ENCODE measurements at regions not wholly inside any gene's neighbourhood (a gene's known extent, or its start where the extent isn't known, plus 50 kb on each side); places are given as distances from the start of the nearest gene placed in this dataset.
"Not testable (repeated sequence)": the region's sequence is repeated elsewhere in the genome, so short reads cannot be mapped to it uniquely, and the experiment has no call there.

DNA sequence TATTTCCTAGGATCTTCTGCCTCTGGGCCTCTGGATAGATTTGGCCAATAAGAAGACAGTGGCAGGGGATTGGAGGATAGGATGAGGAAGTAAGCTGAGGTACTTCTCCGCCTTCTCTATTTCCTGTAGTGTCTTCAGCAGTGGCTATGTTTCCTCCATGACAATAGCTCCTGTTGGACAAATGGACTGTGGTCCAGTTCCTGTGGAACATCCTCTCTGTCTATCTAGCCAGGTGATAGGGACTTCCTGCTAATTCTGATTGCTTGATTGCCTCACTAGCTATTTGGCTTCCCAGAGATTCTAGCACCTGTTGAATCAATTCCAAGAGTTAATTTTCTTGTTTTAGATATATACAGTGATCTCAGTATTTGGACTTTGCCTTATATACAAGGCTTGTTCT, 456.2 kb upstream of the NECTIN3 start:
- DNase-seq (ENCODE audit: low spot score) = no peak
- intact Hi-C loops (cut with DNase I) = no loop called here

DNA sequence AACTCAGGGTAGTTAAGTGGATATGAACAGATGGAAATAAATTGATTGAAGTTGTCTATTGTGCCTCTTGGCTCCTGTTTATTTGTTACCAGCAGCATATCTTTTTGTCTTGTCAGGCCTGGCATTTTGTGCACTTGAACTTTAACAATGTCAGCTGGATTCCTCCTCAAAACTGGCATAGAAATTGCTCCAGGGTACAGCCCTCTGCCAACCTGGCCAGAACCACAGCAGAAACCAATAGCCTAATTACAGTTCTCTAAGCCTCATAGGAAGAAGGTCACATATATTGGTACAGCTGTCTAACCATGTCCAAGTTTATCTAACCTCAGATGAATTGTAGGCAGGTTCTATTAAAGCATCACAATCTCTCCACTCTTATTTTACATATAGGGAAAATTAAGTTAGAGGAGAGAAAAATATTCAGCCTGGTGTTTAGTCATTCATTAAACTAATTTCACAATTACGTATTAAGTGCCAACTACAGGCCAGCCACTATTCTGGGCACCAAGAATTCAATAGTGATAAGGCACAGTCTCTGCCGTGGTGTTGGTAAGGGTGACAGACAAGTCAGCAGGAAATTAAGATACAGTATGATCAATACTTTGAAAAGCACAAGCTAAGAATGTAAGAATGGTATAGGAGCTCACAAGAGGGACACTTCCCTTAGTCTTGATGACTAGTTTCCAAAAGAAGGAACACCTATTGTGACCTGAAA, 452.9 kb upstream of the NECTIN3 start:
- intact Hi-C loops (cut with DNase I) = no loop called here
- no peak for DNase-seq (ENCODE audit: low spot score)

DNA sequence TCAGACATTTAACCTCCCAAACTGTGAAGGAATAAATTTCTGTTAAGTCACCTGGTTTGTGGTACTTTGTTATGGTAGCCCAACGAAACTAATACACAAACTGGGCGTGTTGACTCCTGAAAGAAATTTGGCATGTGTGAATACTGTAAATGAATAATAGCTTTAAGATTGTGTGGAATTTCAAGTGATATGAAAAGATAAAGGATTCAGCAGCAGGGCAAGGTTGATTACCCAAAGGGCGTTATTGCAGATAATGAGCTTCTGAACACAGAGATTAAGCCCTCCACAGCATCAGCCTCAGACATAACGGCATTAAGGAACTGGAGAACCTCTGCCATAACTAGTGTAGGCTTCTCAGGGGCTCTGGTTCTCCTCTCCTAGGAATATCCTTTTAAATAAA, 451.5 kb upstream of the NECTIN3 start:
- no peak for DNase-seq (ENCODE audit: low spot score)

DNA sequence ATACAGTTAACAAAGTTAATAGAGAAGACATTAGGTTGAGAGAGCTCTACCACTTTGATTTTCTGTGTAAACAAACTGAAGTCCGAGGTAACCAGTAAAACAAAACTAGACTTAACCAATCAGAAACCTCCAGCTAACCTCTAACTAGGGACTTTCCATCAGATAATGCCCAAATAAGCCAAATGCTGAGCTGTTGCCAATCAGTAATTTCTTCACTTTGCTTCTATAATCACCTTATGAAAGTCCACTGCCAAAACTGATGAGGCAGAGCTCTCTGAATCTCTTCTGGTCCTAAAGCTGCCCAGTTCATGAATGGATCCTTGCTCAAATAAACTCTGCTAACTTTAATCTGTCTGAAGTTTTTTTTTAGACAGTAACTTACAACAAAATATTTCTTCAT, 448.0 kb upstream of the NECTIN3 start:
- no peak for DNase-seq (ENCODE audit: low spot score)

More for the DNA sequence above, 451.5 kb upstream of the NECTIN3 start:
- intact Hi-C loops (cut with DNase I) = no loop called here

DNA sequence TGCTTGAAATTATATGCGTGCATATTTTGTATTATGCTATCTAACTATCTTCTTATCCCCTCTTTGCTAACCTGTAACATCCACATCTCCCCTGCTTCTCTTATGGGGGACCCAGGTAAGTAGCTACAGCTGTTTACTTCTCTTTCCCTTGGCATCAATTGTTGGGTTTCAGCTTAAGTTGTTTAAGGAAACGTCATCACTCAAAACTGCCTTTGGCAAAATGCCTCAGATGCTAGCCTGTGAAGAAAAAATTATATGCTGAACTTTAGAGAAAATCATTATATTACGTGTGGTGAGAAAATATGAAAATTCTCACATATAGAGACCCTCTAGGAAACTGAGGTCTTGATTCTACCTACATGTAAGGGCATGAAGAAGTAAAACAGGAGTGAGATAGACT, 447.0 kb upstream of the NECTIN3 start:
- DNase-seq (ENCODE audit: low spot score) = no peak
- intact Hi-C loops (cut with DNase I) = no loop called here

More for the DNA sequence above, 448.0 kb upstream of the NECTIN3 start:
- intact Hi-C loops (cut with DNase I) = no loop called here

DNA sequence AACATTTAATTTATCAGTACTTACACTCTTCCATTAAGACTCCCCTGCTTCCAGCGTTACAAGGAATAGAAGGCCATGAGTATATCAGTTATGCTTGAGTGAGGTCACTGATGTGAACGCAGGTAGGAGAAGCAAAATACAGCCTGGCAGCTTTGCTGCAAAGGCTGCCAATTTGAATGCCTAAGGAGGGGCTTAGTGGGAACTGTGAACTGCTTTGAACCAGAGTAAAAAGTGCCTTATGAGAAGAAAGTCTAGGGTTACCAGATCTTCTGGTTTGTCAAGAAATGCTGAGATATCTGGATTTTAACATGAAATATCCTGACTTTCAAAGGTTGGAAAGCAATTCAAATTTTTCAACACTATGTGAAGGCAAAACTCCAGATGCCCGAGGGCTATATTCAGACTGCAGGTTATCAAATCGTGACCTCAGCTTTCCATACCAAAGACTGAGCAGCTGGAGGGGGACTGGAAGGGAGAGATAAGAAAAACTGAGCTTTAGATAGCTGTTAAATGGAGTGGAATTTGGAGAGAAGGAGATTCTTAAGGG, 446.3 kb upstream of the NECTIN3 start:
- DNase-seq (ENCODE audit: low spot score) = no peak
- intact Hi-C loops (cut with DNase I) = no loop called here

DNA sequence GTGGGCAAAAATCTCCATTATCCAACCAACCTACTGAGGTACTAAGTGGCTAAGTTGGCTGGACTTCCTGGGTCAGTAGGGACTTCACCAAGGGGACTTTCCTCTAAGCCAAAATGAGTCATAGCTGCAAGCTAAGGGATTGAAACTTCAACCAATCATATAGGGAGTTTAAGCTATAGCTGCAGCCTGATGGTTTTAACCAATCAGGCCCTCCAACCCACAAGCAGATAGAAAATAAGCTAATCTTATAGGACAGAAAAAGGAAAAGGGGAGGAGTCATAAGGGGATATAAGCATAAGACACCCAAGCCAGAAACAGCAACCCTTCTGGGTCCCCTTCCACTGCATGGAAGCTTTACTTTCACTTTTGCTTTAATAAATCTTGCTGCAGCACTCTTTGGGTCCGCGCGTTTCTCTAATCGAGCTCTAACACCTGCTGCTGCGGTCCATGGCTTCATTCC, 444.9 kb upstream of the NECTIN3 start:
- DNase-seq (ENCODE audit: low spot score); intact Hi-C loops (cut with DNase I): not testable (repeated sequence)

DNA sequence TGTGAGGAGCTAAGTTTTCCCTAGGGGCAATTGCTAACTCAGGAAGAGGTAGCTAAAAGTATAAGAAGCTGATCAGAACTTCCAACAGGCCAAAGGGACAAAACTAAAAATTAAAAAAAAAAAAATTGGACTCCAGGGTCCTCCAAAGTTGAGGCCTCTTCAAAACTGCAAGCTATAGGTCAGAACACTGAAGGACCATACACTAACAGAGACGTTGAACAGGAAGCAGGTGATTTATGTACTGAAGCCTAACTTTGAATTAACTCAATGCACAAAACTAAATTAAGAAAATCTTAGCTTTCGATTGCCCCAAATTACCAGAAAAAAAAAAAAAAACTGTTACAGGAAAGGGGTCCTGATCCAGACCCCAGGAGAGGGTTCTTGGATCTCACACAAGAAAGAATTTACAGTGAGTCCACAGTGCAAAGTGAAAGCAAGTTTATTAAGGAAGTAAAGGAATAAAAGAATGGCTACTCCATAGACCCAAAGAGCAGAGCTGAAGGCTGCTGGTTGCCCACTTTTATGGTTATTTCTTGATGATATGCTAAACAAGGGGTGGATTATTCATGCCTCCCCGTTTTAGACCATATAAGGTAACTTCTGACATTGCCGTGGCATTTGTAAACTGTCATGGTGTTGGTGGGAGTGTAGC, 442.8 kb upstream of the NECTIN3 start:
- intact Hi-C loops (cut with DNase I) = no loop called here
- no peak for DNase-seq (ENCODE audit: low spot score)

DNA sequence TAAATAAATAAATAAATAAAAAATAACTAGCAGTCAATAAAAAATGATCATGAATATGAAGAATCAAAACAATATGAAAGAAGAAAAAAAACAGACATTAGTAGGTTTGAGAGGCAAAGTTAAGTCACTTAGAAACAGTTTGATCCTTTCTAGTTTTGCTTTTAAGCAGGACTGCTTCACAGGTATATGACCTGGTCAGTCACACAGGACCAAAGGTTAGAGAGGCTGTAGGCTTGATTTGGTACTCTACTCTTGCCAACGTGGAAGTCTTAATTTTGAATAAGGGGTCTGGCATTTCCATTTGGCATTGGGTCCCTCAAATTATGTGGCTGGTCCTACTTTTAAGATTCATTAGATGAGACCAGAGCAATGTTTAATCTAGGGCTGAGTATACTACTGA, 441.7 kb upstream of the NECTIN3 start:
- intact Hi-C loops (cut with DNase I) = no loop called here
- DNase-seq (ENCODE audit: low spot score) = no peak

DNA sequence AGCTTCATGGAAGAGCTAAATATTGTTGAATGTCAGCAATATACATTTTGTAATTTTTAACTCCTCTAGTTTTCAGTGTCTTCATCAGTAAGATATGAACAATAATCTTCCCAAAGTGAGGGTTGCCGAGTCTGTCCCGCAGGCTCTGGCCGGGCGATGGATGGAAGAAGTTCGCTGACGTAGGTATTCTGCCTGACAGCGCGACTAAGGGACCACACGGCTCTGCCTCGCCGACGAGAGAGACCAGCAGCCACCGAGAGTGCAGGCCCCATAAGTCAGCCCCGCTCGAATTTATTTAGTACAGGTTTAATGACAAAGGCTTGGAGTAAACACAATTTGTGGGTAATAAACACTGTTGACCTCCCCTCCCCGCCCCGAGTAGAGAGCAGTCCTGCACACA, 427.4 kb upstream of the NECTIN3 start:
- intact Hi-C loops (cut with DNase I) = no loop called here
- no peak for DNase-seq (ENCODE audit: low spot score)

DNA sequence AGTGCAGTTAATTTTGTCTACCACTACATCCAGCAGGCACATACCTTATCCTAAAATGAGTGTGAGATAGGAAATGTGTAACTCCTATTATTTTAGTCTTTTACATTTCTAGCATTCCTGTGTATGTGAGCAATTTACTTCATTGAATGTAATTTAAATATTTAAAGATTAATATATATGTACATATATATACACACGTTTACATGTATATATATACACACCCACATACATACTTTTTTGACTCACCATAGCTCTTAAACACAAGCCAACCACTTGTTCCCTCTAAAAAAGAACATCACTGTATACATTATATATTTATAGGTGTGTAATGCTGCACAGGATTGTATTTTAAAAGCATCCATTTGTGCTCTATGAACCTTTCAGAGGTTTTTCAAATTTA, 425.6 kb upstream of the NECTIN3 start:
- intact Hi-C loops (cut with DNase I) = no loop called here
- no peak for DNase-seq (ENCODE audit: low spot score)

DNA sequence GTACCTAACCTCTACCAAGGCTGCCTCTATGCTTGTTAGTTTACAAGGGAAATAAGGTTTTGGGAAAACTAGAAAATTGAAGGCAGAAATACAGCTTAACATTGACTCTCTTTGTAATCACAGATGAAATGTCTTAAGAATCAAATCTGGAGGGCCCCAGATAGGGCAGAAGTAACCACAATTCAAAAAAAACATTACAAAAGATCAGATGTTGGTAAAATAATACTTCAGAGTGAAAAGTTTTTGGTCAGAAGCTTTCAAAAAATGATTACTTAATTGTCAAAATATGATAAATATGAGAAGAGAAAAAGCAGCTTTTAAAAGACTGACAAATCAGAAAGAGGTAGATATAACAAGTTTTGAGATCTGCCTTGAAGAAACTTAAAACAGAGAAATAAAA, 425.1 kb upstream of the NECTIN3 start:
- intact Hi-C loops (cut with DNase I) = no loop called here
- no peak for DNase-seq (ENCODE audit: low spot score)

DNA sequence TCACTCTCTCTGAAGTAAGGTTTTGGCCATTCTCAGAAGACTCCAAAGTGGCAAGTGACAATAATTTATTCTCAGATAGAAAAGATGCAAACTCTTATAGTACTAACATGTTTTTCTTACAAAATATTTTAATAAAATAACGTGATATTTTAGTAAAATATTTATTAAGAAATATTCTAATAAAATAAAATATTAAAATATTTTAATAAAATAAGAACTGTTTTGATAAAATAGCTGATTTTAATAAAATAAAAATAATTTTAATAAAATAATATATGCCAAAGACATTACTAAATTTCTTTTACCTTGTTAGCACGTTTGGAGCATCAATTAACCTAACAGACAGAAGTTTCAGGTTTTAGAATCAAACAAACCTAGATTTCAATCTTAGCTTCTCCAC, 424.0 kb upstream of the NECTIN3 start:
- no peak for DNase-seq (ENCODE audit: low spot score)
- intact Hi-C loops (cut with DNase I) = no loop called here

DNA sequence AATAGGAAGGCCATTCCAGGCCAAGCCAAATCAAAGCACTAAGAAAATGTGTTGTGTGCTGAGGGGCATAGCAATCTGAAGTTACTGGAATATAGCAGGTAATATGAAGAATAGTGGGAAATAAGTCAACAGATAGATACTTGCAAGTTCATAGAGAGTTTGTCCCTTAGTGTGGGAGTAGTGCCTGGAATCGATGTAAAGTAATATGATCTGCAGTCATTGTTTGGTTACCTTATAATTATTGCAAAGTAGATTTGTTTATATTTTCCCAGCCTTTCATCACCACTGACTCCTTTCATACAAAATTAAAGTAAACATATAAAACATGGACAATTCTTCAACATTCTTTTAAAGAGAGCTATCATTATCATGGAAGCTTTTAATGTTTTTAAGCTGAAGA, 420.9 kb upstream of the NECTIN3 start:
- intact Hi-C loops (cut with DNase I) = no loop called here
- no peak for DNase-seq (ENCODE audit: low spot score)

DNA sequence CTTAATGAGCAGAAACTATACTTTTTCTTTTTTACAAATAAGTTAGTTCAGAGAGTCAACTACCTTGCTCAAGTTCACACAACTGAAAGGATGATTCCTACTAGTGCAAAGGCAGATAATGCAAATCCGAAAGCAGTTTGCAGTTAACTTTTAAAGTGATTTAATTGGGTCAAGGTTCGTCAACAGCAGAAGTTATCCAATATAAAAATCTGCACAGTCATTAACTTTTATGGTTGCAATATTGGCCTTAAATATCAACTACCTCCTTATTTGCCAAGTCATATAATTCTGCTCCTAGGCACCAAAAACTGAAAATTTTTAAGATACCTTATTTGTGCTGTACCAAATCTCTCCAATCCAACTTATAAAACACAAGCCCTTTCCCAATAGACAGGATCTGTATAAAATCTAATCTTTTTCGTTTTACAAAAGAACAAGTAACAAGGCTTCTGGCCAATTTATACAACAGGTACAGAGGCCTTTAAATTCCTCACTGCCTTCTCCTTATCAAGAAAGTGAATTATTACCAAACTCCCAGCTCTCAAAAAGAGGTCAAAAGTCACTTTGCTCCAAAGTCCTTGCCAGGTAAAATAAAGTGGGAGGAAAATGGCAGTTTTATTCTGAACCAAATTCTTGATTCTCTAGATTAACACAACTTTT, 416.6 kb upstream of the NECTIN3 start:
- DNase-seq (ENCODE audit: low spot score) = no peak
- intact Hi-C loops (cut with DNase I) = no loop called here

DNA sequence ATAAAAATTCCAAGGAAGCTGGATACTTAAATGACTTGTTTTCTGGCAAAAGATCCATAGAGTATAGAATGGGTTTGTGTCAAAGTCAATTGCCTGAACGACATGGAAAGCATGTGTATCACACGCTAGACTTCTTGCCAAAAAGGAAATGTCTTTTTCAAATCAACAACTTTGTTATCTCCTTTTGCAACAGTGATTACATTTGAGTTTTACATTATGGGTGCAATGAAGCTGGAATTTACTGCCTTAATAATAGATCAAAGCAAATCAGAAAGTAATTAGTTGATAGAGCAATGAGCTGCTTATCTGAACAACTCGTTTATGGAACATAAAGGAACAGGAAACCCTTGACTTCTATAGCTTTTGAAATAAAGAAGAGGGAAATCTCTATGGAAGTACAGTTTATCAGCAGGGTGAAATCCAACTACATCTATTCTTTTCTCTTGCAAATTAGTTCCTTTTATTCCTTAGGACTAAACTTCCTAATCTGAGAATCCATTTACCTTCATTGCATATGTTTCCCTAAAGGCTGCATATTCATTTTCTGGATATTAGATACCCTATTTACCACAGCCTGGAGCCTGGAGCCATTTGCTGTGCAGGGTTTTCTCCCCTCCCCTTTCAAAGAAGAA, 415.1 kb upstream of the NECTIN3 start:
- DNase-seq (ENCODE audit: low spot score) = no peak
- intact Hi-C loops (cut with DNase I) = no loop called here

DNA sequence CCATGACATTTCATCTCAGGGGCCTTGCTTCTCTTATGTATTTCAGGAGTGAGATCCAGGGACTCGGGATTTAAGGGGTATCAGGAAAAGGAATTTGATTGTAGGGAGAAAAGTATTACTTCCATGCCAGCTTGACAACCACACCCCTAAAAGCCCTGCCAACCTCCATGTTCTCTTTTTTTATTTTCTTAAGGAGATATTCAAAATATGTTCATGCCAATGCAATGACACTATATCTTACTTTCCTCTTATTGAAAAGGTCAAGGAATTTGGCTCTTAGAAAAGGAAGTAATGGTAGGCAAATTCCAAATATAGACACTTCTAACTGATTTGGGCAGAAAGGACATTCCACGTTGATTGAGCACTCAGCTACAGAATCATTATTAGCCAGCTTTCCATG, 407.5 kb upstream of the NECTIN3 start:
- no peak for DNase-seq (ENCODE audit: low spot score)
- intact Hi-C loops (cut with DNase I) = no loop called here

DNA sequence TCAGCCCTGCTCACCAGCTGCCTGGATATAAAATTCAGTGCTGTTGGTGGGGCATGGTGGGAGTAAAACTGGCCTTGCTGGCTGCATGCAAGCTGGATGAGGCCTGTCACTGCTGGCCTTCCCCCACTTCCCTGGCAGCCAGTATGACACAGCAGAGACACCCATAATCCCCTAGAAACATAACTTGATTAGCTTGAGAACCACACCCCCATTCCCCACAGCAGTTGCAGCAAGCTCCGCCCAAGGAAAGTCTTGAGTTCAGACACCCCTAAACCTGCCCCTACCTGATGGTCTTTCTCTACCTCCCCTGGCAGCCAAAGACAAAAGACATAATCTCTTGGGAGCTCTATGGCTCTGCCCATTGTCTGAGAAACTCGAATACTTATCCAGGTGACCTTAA, 405.1 kb upstream of the NECTIN3 start:
- intact Hi-C loops (cut with DNase I) = no loop called here
- DNase-seq (ENCODE audit: low spot score) = no peak

DNA sequence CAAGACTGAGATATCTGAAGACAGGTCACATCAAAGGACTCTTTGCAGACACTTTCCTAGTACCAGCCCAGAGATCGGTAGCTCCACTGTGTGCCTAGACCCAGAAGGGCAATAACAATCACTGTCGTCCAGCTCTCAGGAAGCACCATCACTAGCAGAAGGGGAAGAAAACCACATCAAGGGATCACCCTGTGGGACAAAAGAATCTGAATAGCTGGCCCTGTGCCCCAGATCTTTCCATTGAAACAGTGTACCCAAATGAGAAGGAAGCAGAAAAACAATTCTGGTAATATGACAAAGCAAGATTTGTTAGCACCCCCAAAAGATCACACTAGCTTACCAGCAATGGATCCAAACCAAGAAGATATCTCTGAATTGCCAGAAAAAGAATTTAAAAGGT, 404.4 kb upstream of the NECTIN3 start:
- DNase-seq (ENCODE audit: low spot score) = no peak
- intact Hi-C loops (cut with DNase I) = no loop called here

DNA sequence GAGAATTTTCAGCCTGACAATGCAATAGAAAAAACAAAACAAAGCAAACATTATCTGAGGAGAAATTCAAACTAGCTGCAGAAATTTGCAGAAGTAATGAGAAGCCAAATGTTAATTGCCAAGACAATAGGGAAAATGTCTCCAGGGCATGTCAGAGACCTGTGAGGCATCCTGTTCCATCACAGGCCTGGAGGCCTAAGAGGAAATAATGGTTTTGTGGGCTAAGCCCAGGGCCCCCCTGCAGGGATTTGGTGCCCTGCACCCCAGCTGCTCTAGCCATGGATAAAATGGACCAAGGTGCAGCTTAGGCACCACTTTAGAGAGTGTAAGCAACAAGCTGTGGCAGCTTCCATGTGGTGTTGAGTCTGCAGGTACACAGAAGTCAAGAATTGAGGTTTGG, 401.2 kb upstream of the NECTIN3 start:
- DNase-seq (ENCODE audit: low spot score) = no peak
- intact Hi-C loops (cut with DNase I) = no loop called here
